ENCODE measurements at regions not wholly inside any gene's neighbourhood (a gene's known extent, or its start where the extent isn't known, plus 50 kb on each side); places are given as distances from the start of the nearest gene placed in this dataset.

DNA sequence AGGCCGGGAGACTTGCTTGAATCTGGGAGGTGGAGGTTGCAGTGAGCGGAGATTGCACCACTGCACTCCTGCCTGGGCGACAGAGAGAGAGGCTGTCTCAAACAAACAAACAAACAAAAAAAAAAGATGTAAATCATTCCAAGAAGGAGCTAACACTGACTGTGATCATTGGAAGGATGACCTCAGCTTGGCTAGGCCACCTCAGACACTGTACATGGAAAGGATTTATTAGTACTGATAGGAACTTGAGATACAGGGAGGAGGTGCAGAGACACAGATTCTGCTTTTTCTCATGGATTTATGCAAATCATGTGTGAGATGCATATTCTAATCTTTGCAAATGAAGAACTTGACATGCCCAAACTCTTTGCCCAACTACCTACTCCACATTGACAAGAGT lies 293.6 kb downstream of the HIVEP2 start:
- no peak overlapping the region for H3K4me3 ChIP-seq (ENCODE audit: low read length)
- H3K27ac ChIP-seq (ENCODE audit: low read length): no peak overlapping the region
- no peak for DNase-seq (ENCODE audit: low read depth, low spot score)
- no CpG with 5 or more reads among the region's 3 CpGs for WGBS (ENCODE audit: insufficient coverage, insufficient read length)
- H3K9me3 ChIP-seq (ENCODE audit: control insufficient read depth, insufficient read depth, low read length): no peaks in the 10 kb centered on the region
- peaks cover 1% of the 10 kb centered on the region; the same call in 1 of the 2 replicates for H3K4me1 ChIP-seq (ENCODE audit: control insufficient read depth, insufficient read depth, low read length)
- no peaks in the 10 kb centered on the region for H3K36me3 ChIP-seq (ENCODE audit: control insufficient read depth, insufficient read depth, low read length)
- no peaks in the 10 kb centered on the region for H3K27me3 ChIP-seq (ENCODE audit: control insufficient read depth, insufficient read depth, low read length)

DNA sequence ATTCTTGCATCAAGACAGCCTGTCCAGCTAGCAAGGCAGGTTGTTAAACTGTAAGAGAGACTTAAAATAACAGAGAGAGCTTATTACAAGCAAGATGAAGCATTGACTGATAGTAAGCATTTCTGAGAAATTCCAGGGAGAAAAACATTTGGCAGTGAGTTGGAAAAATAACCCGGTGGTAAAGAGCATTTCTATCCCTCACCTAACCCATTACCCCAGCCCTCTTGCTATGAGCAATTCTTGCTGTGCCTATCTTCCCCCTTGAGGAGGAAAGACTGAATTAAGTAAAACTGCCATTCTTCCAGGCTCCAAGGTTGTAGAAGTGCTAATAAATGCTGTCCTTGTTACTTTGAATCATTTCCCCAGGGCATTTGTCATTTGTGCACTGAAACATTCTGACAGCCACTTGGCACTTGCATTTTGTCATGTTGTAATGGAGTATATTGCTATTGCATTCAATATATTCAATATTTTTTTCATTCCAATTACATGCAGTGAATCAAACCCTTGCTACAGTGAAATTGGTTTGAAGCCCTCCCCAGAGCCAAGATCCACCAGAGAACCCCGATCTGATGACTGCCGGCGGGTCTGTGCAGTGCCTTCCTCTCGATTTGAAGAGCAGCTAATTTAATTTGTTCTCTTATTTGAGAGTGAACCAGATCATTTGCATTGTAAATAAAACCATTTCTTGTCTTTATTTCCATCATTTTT lies 291.1 kb downstream of the HIVEP2 start:
- H3K4me1 ChIP-seq (ENCODE audit: control insufficient read depth, insufficient read depth, low read length): peaks cover 1% of the 10 kb centered on the region; the same call in 1 of the 2 replicates
- H3K27ac ChIP-seq (ENCODE audit: low read length): no peak overlapping the region
- H3K9me3 ChIP-seq (ENCODE audit: control insufficient read depth, insufficient read depth, low read length): no peaks in the 10 kb centered on the region
- H3K27me3 ChIP-seq (ENCODE audit: control insufficient read depth, insufficient read depth, low read length): no peaks in the 10 kb centered on the region
- DNase-seq (ENCODE audit: low read depth, low spot score): no peak
- WGBS (ENCODE audit: insufficient coverage, insufficient read length): no CpG with 5 or more reads among the region's 5 CpGs
- H3K4me3 ChIP-seq (ENCODE audit: low read length): no peak overlapping the region
- no peaks in the 10 kb centered on the region for H3K36me3 ChIP-seq (ENCODE audit: control insufficient read depth, insufficient read depth, low read length)

DNA sequence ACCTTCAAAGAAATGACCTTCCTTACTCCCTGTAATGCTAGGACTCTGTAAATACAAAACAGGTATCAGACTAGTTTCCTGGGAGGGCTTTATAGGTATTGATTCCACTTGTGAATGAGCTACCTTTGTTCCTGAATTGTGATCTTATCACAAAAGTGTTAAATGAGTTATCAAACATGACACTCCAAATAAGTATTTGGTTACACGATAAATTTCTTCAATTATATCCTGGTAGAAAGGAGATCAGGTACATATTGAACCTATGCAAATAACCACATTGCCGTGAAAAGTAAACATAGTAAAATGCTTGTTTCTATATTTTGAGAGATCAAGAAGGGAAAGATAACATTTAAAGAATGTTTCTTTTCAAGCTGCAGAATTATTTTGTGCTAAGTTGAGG lies 285.3 kb downstream of the HIVEP2 start:
- Histone ChIP-seq H3K4me3 (ENCODE audit: low read length) (no peak overlapping the region), H3K27me3 (ENCODE audit: control insufficient read depth, insufficient read depth, low read length) (no peaks in the 10 kb centered on the region), H3K36me3 (ENCODE audit: control insufficient read depth, insufficient read depth, low read length) (no peaks in the 10 kb centered on the region), H3K4me1 (ENCODE audit: control insufficient read depth, insufficient read depth, low read length) (no peaks in the 10 kb centered on the region), H3K27ac (ENCODE audit: low read length) (no peak overlapping the region), H3K9me3 (ENCODE audit: control insufficient read depth, insufficient read depth, low read length) (no peaks in the 10 kb centered on the region)
- WGBS (ENCODE audit: insufficient coverage, insufficient read length): no CpG with 5 or more reads among the region's 2 CpGs
- no peak for DNase-seq (ENCODE audit: low read depth, low spot score)

DNA sequence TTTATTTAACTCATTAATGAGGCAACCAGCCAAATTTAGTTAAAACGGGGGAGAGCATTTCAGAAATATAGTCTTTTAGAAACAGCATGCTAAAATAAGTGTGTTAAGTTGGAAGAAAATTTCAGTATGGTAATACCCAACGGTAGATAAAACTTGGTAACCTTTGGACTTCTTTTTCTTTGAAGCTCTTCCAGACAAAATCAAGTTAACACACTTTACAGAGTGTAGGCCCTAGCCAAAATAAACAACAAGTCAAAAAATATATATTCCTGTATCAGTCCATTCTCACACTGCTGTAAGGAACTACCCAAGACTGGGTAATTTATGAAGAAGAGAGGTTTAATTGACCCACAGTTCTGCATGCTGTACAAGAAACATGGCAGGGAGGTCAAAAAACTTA lies 279.6 kb downstream of the HIVEP2 start:
- DNase-seq (ENCODE audit: low read depth, low spot score): no peak
- no peaks in the 10 kb centered on the region for H3K9me3 ChIP-seq (ENCODE audit: control insufficient read depth, insufficient read depth, low read length)

DNA sequence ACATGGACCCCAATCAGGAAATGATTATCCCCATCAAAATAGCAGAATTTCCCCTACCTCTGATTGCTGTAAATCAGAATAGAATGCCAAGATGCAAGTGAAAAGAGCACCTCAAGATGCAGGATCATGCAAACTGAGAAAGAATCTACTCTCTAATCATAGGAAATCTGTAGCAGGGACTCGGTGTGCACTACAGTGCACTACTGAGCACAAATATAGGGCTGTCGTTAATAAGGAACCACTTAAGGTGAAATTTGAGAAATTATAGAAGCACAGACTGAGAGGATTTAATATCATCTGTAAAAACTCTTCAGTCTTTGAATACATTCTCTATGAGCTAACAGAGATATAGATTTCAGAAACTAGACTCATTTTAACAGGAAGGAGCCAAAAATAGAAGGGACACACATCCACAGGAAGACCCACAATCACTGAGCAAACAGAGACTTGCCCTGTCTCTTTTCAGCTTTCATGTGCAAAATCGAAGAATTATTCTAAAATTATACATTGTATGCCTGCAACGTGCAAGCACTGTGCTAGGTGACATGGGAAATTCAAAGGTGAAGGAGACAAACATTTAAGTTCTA lies 278.3 kb downstream of the HIVEP2 start:
- Histone ChIP-seq H3K36me3 (ENCODE audit: control insufficient read depth, insufficient read depth, low read length) (no peaks in the 10 kb centered on the region), H3K4me1 (ENCODE audit: control insufficient read depth, insufficient read depth, low read length) (no peaks in the 10 kb centered on the region), H3K27me3 (ENCODE audit: control insufficient read depth, insufficient read depth, low read length) (no peaks in the 10 kb centered on the region), H3K27ac (ENCODE audit: low read length) (no peak overlapping the region), H3K4me3 (ENCODE audit: low read length) (no peak overlapping the region), H3K9me3 (ENCODE audit: control insufficient read depth, insufficient read depth, low read length) (no peaks in the 10 kb centered on the region)
- WGBS (ENCODE audit: insufficient coverage, insufficient read length): no CpG with 5 or more reads among the region's 4 CpGs
- DNase-seq (ENCODE audit: low read depth, low spot score): no peak

More for the DNA sequence above, 279.6 kb downstream of the HIVEP2 start:
- Histone ChIP-seq H3K27me3 (ENCODE audit: control insufficient read depth, insufficient read depth, low read length) (no peaks in the 10 kb centered on the region), H3K36me3 (ENCODE audit: control insufficient read depth, insufficient read depth, low read length) (no peaks in the 10 kb centered on the region), H3K4me1 (ENCODE audit: control insufficient read depth, insufficient read depth, low read length) (no peaks in the 10 kb centered on the region), H3K27ac (ENCODE audit: low read length) (no peak overlapping the region), H3K4me3 (ENCODE audit: low read length) (no peak overlapping the region)
- WGBS (ENCODE audit: insufficient coverage, insufficient read length): no CpG with 5 or more reads among the region's 2 CpGs

DNA sequence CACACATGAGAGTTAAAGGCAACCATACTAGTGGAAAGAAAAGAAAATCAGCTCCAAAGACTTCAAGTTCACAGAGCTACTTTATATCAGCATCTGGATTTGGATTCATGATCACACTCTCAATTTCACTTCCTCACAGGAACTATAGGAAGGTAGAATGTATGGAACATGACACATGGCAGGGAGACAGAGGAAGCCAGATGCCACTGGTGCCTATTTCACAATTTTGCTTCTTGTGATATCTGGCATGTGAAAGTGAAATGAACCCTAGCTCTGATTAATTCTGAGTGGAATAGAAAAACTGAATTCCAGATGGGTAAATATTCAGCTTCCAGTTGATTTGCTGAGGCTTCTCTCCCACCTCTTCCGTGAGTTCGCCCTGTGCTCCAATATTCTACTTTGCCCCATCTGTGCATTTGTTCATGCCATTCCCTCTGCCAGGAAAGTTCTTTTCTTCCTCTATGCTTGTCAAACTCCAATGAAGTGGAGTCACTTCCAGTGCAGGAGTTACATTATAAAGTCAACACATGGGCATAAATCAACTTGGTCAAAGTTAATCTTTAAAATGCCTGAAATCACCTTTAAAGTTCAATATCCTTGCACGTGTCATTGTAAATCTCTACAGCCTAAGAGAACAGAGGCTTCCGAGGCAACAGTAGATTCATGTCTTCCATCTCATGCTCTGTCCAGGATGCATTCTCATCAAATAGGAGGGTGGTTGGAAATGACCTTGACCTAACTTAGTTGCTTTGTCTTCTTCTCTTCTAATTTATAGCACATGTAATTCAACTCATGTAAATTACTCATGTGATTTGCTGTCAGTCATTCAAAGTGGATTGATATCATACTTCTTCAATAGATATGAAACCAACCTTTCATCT lies 275.3 kb downstream of the HIVEP2 start:
- no CpG with 5 or more reads among the region's 4 CpGs for WGBS (ENCODE audit: insufficient coverage, insufficient read length)

DNA sequence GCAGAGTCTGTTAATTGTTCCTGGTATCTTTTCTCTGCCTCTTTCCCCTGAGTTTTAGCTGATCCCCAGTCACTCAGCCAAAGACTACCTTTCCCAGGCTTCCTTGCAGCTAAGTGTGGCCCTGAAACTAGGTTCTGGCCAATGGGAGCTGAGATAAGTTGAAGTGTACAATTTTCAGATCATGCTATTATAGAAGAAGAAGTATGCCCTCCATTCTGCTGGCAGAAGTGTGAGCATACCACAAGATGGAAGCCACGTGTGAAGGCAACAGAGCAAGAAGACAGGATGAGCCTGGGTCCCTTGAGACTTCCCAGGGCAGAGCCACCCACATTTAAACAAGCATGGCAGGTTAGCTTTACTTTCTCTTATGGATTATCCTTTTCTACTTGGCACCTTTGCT lies 273.2 kb downstream of the HIVEP2 start:
- no peaks in the 10 kb centered on the region for H3K4me1 ChIP-seq (ENCODE audit: control insufficient read depth, insufficient read depth, low read length)
- no peak for DNase-seq (ENCODE audit: low read depth, low spot score)
- no CpG with 5 or more reads among the region's 1 CpG for WGBS (ENCODE audit: insufficient coverage, insufficient read length)
- no peaks in the 10 kb centered on the region for H3K27me3 ChIP-seq (ENCODE audit: control insufficient read depth, insufficient read depth, low read length)
- no peak overlapping the region for H3K4me3 ChIP-seq (ENCODE audit: low read length)
- H3K9me3 ChIP-seq (ENCODE audit: control insufficient read depth, insufficient read depth, low read length): no peaks in the 10 kb centered on the region
- no peaks in the 10 kb centered on the region for H3K36me3 ChIP-seq (ENCODE audit: control insufficient read depth, insufficient read depth, low read length)
- H3K27ac ChIP-seq (ENCODE audit: low read length): no peak overlapping the region

More for the DNA sequence above, 275.3 kb downstream of the HIVEP2 start:
- Histone ChIP-seq H3K27ac (ENCODE audit: low read length) (no peak overlapping the region), H3K4me3 (ENCODE audit: low read length) (no peak overlapping the region), H3K4me1 (ENCODE audit: control insufficient read depth, insufficient read depth, low read length) (no peaks in the 10 kb centered on the region), H3K27me3 (ENCODE audit: control insufficient read depth, insufficient read depth, low read length) (no peaks in the 10 kb centered on the region), H3K36me3 (ENCODE audit: control insufficient read depth, insufficient read depth, low read length) (no peaks in the 10 kb centered on the region), H3K9me3 (ENCODE audit: control insufficient read depth, insufficient read depth, low read length) (no peaks in the 10 kb centered on the region)
- no peak for DNase-seq (ENCODE audit: low read depth, low spot score)

DNA sequence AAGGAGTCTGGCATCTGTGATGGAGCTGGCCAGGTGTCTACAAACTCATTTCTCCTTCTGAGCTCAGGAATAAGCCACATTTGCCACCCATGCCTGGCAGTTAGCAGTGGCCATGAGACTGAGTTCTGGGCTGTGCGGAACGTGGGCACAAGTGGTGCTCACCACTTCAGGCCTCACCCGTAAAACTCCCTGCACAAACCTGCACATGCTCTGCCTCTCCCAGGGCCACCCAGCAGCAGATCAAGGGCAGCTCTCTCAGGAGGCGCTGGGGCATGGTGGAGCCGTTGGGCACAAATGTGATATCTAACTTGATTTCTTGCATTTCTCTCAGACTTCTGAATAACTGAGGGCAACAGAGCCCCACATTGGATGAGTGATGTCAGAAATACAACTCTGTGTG lies 269.5 kb downstream of the HIVEP2 start:
- Histone ChIP-seq H3K36me3 (ENCODE audit: control insufficient read depth, insufficient read depth, low read length) (no peaks in the 10 kb centered on the region), H3K4me1 (ENCODE audit: control insufficient read depth, insufficient read depth, low read length) (no peaks in the 10 kb centered on the region), H3K27ac (ENCODE audit: low read length) (no peak overlapping the region), H3K4me3 (ENCODE audit: low read length) (no peak overlapping the region), H3K9me3 (ENCODE audit: control insufficient read depth, insufficient read depth, low read length) (no peaks in the 10 kb centered on the region), H3K27me3 (ENCODE audit: control insufficient read depth, insufficient read depth, low read length) (no peaks in the 10 kb centered on the region)
- WGBS (ENCODE audit: insufficient coverage, insufficient read length): no CpG with 5 or more reads among the region's 5 CpGs
- DNase-seq (ENCODE audit: low read depth, low spot score): no peak

DNA sequence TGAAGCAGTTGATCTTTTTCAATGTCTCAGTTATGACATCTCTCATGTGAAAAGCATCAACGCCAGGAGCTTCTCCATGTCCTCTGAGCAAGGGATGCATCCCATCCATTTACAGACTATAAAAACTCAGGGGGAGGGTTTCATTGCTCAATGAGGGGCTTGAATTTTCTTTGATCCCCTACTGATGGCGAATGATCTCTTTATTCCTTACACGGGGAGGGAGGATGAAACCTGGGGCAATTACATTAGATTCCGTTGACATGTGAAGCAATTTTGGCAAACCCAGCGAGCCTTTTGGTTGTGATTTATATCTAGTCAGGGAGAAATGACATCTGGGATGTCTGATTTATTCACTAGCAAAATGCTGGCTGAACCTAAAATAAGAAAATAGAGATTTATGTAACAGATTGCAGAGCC lies 268.9 kb downstream of the HIVEP2 start:
- DNase-seq (ENCODE audit: low read depth, low spot score): no peak
- H3K4me3 ChIP-seq (ENCODE audit: low read length): no peak overlapping the region
- WGBS (ENCODE audit: insufficient coverage, insufficient read length): no CpG with 5 or more reads among the region's 5 CpGs
- no peaks in the 10 kb centered on the region for H3K9me3 ChIP-seq (ENCODE audit: control insufficient read depth, insufficient read depth, low read length)
- H3K27me3 ChIP-seq (ENCODE audit: control insufficient read depth, insufficient read depth, low read length): no peaks in the 10 kb centered on the region
- H3K36me3 ChIP-seq (ENCODE audit: control insufficient read depth, insufficient read depth, low read length): no peaks in the 10 kb centered on the region
- no peak overlapping the region for H3K27ac ChIP-seq (ENCODE audit: low read length)
- H3K4me1 ChIP-seq (ENCODE audit: control insufficient read depth, insufficient read depth, low read length): no peaks in the 10 kb centered on the region

DNA sequence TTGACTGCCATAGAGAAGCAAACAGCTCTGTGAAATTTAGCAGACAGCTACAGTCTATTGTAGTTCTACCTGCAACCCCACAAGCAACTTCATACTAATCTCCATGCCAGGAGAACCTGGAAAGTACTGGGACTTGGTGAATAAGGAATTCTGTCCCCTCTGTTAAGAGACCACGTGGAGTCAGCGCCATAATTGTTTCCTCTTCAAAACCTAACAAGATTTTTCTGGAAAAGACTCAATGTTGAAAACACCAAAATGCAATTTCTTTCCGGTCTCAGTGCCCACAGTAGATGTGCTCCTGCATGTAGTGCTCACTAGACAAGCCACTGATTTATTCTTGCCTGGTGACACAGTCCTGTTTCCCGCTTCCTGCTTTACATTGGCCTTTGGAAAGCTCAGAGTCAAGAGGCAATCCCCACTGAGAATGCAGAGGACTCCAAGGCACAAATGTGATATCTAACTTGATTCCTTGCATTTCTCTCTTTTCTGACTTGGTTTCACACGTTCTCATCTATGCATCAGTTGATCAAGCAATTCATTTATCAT lies 268.3 kb downstream of the HIVEP2 start:
- WGBS (ENCODE audit: insufficient coverage, insufficient read length): no CpG with 5 or more reads among the region's 5 CpGs
- DNase-seq (ENCODE audit: low read depth, low spot score): no peak
- Histone ChIP-seq H3K27ac (ENCODE audit: low read length) (no peak overlapping the region), H3K4me1 (ENCODE audit: control insufficient read depth, insufficient read depth, low read length) (no peaks in the 10 kb centered on the region), H3K9me3 (ENCODE audit: control insufficient read depth, insufficient read depth, low read length) (no peaks in the 10 kb centered on the region), H3K4me3 (ENCODE audit: low read length) (no peak overlapping the region), H3K36me3 (ENCODE audit: control insufficient read depth, insufficient read depth, low read length) (no peaks in the 10 kb centered on the region), H3K27me3 (ENCODE audit: control insufficient read depth, insufficient read depth, low read length) (no peaks in the 10 kb centered on the region)

All from iPS DF 6.9 (cell line).